CMK (cell line): ENCODE measurements at regions not wholly inside any gene's neighbourhood (a gene's known extent, or its start where the extent isn't known, plus 50 kb on each side); places are given as distances from the start of the nearest gene placed in this dataset.
"Not testable (repeated sequence)": the region's sequence is repeated elsewhere in the genome, so short reads cannot be mapped to it uniquely, and the experiment has no call there.

Source experiments
- DNase-seq: peaks from one replicate; pipeline ENCODE4 v3.0.0-alpha.2; 2010; ENCODE audit warnings: low read depth

GRCh38 chr5:13218518-13218917, 726.0 kb downstream of the DNAH5 start:
- DNase-seq, result no peak

GRCh38 chr5:13217636-13218035, 726.9 kb downstream of the DNAH5 start:
- no peak for DNase-seq

GRCh38 chr5:13215806-13216205, 728.7 kb downstream of the DNAH5 start:
- no peak for DNase-seq

DNA sequence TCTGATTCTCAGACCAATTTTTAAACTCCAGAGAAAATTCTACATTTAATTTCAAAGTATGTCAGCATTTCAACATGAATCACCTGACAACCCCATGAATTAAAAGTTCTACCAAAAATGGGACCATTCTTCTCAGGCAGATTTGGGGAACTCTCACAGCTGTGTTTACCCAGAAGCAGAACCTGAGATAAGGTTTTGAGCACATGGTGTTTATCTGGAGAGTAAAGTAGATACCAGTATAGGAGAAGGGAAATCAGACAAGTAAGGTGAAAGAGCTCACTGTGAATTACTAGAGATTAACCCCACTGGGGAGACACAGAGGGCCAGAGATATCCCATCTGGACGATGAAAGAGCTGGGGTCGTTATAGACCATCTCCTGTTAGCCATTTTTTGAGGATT, 729.1 kb downstream of the DNAH5 start:
- DNase-seq, result no peak

DNA sequence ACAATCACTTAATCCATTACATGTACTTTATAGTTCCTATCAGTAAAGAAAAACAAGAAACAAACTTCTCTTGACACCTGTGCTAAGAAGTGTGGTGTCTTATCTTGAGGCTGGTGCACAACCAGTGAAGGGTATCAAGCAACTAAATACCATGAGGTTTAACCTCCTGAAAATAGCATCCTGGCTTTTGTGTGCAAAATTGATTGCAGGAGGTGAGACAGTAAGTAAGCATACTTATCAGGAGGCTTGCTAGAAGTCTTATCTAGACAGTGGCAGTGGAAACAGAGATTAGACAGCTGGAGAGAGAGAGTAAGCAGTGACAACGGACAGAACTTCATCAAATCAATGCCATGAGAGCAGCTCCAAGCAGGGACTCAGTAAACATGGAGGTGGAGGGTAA, 730.3 kb downstream of the DNAH5 start:
- no peak for DNase-seq

DNA sequence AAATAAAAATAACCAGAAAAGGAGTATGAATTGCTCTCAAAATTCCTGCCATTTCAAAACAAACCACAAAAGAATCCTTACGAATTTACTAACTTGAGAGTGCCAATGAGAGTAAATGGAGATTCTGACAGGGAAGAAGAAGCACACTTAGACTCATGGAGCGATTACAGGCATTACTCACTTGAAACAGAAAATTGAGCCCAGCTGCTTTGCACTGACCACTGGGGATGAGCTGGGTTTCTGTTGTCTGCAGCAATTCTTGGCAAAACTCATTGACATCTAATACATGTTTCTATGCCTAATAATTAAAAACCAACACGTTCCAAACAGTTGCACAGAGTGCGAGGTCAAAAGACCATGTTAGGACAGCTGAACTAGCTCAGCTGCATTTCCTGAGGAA, 731.6 kb downstream of the DNAH5 start:
- no peak for DNase-seq

- no peak for DNase-seq
These were observed 733.4 kb downstream of the DNAH5 start for GRCh38 chr5:13211064-13211463.

DNA sequence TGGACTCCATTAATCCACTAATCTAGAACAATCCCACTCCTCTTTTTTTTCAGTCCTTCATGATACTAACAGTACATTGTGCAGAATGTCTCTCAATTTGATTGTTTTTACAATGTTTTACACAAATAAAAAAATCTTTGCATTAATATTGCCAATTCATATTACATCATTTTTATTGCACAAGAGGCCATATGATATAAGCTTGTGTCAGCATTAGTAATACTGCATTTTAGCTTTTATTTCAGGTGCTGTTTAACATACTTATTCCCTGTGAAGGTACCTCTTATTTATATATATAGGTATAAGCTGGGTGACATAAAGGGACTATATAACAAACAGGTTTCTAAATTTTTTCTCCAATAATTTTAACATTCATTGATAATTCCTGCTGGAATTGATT, 737.4 kb downstream of the DNAH5 start:
- DNase-seq, result no peak

DNA sequence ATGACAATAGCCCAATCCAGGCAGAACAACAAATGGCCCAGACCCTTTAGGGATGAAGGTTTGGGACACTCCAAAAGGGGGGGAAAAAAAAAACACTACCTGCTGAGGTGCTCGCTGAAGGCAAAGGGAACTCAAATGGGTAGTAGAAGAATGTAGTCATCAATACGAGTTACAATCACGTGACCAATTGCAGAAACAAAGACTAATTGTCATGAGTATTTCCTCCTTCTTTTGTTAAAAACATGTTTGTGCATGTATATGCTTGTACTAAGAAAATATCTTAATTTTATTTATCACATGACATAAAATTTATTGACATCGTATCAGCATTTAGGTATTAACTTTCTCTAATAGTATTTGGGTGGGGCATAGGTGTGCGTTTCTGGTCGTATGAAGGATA, 743.5 kb downstream of the DNAH5 start:
- no peak for DNase-seq

- not testable (repeated sequence) for DNase-seq
These were observed 746.3 kb downstream of the DNAH5 start for GRCh38 chr5:13198226-13198625.

DNA sequence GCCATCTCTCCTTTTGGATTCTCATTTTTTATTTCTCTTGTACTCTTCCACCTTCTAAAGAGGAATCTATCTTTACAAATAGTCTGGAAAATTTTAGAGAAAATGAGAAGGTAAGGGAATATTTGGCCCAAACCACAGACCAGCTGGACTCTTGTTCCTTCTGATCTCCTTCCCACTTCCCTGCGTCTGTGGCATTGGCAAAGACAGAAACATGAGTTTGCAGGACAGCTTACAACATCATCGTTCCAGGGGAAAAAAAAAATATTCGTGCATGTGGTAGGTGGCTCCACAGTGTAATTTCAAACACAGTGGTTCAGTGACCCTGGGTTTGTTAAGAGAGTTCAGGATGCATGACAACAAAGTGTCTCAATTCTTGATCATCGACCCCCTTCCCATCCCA, 755.0 kb downstream of the DNAH5 start:
- DNase-seq, result no peak

- DNase-seq, result no peak
These were observed 756.1 kb downstream of the DNAH5 start for GRCh38 chr5:13188371-13188770.

- DNase-seq, result no peak
These were observed 757.3 kb downstream of the DNAH5 start for GRCh38 chr5:13187186-13187585.

- no peak for DNase-seq
These were observed 758.3 kb downstream of the DNAH5 start for GRCh38 chr5:13186177-13186576.

DNA sequence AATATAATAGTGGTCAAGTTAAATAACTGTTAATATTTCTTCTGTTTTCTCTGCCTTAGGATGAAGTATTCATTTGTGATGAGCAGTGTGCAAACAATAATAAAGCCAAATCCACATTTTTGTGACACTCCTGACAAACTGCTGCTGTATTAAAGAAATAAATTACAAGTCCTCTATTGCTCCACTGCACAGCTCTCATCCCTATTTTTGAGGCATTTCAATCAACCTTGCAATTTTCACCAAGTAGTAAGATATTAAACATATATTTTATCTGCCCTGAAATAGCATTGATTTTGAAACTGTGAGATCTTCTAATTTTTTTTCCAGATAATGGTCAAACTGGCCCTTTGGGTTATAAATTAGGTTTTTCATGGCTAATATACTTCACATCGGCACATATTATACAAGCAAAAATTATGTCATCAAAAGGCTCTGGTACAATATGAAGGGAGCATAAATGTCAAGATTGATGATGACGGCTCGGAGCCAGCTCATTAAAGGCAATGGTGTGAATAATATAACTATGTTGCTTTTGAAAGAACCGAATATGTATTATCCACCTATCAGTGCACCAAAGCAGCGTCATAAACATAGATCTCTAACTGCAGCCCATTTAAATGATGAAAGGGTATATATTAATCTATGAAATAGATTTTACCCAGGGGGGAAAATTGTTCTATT, 764.9 kb downstream of the DNAH5 start:
- no peak for DNase-seq

- DNase-seq, result no peak
These were observed 800.9 kb downstream of the DNAH5 start for GRCh38 chr5:13143630-13144029.

GRCh38 chr5:13143214-13143613, 801.3 kb downstream of the DNAH5 start:
- DNase-seq, result no peak

GRCh38 chr5:13133951-13134350, 810.5 kb downstream of the DNAH5 start:
- DNase-seq, result no peak

DNA sequence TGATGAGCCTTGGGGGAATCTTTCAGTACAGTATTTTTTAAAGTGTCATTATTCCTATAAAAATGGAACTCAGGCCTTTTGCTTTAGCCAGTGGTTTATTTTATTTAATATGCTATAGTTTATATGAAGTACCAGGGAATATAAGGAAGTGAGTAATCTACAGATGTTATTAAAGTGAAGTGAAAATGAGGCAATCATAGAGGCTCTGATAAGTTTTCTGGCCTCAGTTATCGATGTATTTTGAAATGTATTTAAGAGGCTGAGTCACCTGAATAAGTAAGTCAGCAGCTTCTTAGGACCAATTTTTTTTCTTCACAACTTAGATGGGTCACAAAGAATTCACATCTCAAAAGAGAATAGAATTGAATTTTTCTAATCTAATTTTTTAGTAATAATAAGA, 829.0 kb downstream of the DNAH5 start:
- no peak for DNase-seq

DNA sequence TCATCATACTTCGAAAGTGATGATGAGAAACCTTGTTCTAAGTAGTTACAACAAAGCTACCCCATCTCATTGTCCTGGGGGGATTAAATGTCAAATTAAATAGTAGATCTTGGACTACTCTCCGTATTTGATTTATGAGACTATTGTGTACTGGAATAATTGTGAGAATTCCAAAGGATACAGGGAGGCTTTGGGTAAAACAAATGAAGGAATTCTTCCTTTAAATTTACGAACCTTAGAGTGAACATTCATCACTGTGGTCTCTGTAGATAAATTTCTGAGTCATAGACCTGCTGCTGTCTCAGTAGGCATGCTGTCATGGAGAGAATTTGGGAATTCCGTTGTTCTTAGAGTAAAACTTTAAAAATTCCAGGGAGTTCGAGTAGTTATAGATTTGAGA, 836.2 kb downstream of the DNAH5 start:
- no peak for DNase-seq

DNA sequence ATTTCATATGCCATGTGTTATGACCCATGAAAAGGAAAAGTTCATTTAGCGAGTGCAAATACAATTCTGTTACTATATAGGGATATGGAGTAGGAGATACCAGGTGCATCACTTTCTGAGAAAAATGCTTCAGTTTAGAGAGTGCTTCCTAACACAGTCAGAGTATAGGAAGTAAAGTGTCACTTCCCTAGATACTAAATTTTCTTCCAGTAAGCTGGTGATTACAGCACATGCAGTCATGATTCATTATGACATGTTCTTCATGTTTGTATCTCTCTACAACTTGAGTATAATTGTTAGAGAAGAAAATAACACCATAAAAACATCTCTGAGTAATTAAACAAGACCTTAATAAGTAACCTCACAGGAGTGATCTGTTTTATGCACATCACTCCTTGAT, 837.0 kb downstream of the DNAH5 start:
- no peak for DNase-seq

DNA sequence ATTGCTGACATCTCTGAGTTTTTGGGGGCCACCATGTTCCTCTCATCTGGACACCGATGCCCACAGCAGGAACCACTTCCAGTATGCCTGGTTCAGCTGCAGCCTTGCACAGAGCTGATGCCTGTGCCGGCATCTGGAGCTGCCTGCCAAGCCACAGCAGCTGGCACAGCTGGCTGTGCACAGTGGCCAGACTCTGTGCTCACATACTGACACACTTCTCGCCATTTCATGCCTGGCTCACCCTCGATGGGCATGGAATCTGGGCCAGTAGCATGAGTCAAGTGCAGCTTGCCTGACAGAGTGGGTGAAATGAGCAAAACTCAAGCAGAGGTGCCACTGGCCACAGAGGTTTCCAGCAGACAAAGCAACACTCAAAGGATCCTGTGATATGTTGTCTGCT, 863.4 kb downstream of the DNAH5 start:
- no peak for DNase-seq

DNA sequence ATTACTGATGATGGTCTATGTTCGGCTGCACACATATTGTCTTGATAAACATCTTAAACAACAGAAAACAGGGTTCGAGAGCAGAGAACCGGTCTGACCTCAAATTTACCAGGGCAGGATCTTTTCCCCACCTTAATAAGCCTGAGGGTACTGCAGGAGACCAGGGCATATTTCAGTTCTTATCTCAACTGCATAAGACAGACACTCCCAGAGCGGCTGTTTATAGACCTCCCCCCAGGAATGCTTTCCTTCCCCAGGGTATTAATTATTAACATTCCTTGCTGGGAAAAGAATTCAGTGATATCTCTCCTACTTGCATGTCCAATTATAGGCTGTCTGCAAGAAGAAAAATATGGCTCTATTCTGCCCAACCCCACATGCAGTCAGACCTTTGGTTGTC, 871.6 kb downstream of the DNAH5 start:
- DNase-seq, result not testable (repeated sequence)

- DNase-seq, result no peak
These were observed 881.4 kb downstream of the DNAH5 start for GRCh38 chr5:13063088-13063487.
